ENCODE measurements at regions not wholly inside any gene's neighbourhood (a gene's known extent, or its start where the extent isn't known, plus 50 kb on each side); places are given as distances from the start of the nearest gene placed in this dataset.

DNA sequence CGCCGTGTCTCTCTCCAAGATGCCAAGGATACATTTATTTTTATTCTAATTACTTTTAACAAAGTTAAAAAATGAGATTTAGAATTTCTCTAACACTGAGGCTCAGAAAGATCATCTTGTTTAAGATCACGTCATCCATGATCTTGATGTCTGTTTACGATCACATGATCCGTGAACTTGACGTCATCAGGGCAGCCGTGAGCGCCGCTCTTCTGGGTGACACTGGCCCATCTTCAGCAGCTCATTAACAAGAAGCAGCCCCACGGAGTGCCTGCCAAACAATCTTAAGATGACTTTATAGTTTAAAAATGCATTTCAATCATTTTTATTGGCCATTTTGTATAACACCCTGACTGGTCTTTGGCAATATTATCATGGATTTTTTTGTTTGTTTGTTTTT, 291.1 kb upstream of the PRKCQ start:
- H3K27ac ChIP-seq (ENCODE audit: insufficient read depth, low read depth, low read length), result no peak overlapping the region
- no peak overlapping the region for H3K9ac ChIP-seq (replicated peaks; ENCODE audit: extremely low read depth, insufficient read depth, low read length)
- dilution Hi-C loops (cut with MboI; ENCODE audit: extremely low pct_ligation_motif_present, low sequenced_read_pairs), result no loop called here
- BruUV-seq (replicated peaks), result no TSS peak
- DNase-seq (ENCODE audit: low read depth, low spot score) (no peak), FAIRE-seq (no peak)
- no peak overlapping the region for H2AFZ ChIP-seq (ENCODE audit: low read depth, low read length)
- ChIA-PET POLR2A (no interaction called here), CTCF (no interaction called here)
- no peaks in the 10 kb centered on the region for H3K9me1 ChIP-seq (replicated peaks; ENCODE audit: control insufficient read depth, extremely low read depth, insufficient read depth, low read length)
- no peaks in the 10 kb centered on the region for H3K36me3 ChIP-seq (ENCODE audit: control insufficient read depth in 2 of 2, extremely low read depth in 1 of 2, insufficient read depth in 2 of 2, low read length in 2 of 2)
- no peaks in the 10 kb centered on the region for H3K4me1 ChIP-seq (ENCODE audit: control insufficient read depth, extremely low read depth, insufficient read depth, low read length)
- H3K79me2 ChIP-seq (ENCODE audit: control insufficient read depth, insufficient read depth, low read length), result no peaks in the 10 kb centered on the region
- intact Hi-C loops (cut with micrococcal nuclease), result no loop called here
- H3K4me3 ChIP-seq (replicated peaks in 1 of 3; ENCODE audit: insufficient read depth in 1 of 3, low read depth in 1 of 3, low read length in 3 of 3), result no peak overlapping the region
- TF ChIP-seq, protein P1, sequence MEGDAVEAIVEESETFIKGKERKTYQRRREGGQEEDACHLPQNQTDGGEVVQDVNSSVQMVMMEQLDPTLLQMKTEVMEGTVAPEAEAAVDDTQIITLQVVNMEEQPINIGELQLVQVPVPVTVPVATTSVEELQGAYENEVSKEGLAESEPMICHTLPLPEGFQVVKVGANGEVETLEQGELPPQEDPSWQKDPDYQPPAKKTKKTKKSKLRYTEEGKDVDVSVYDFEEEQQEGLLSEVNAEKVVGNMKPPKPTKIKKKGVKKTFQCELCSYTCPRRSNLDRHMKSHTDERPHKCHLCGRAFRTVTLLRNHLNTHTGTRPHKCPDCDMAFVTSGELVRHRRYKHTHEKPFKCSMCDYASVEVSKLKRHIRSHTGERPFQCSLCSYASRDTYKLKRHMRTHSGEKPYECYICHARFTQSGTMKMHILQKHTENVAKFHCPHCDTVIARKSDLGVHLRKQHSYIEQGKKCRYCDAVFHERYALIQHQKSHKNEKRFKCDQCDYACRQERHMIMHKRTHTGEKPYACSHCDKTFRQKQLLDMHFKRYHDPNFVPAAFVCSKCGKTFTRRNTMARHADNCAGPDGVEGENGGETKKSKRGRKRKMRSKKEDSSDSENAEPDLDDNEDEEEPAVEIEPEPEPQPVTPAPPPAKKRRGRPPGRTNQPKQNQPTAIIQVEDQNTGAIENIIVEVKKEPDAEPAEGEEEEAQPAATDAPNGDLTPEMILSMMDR (IDR thresholded peaks at IDR 0.05; ENCODE audit: extremely low read depth in 1 of 2, insufficient read depth in 1 of 2, low read depth in 1 of 2, low read length in 2 of 2), result no peak
- TF ChIP-seq POLR2AphosphoS5 (IDR thresholded peaks at IDR 0.05; ENCODE audit: insufficient read depth, low read depth, low read length) (no peak), FOS (IDR thresholded peaks at IDR 0.05; ENCODE audit: borderline replicate concordance, insufficient read depth, low read length) (no peak), MYC (IDR thresholded peaks at IDR 0.05; ENCODE audit: low read depth, low read length) (no peak), GATA2 (IDR thresholded peaks at IDR 0.05; ENCODE audit: insufficient read depth, insufficient read length, low read depth, low read length) (no peak), EZH2 (IDR thresholded peaks at IDR 0.05; ENCODE audit: borderline replicate concordance, low read depth, low read length, severe bottlenecking) (no peak), POLR2A (IDR thresholded peaks at IDR 0.05; ENCODE audit: low read depth, low read length) (no peak), JUN (IDR thresholded peaks at IDR 0.05; ENCODE audit: borderline replicate concordance, insufficient read depth, insufficient read length, low read depth) (no peak)
- TF ChIP-seq, protein P2, sequence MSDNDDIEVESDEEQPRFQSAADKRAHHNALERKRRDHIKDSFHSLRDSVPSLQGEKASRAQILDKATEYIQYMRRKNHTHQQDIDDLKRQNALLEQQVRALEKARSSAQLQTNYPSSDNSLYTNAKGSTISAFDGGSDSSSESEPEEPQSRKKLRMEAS (IDR thresholded peaks at IDR 0.05; ENCODE audit: insufficient read depth, insufficient read length), result no peak
- no peak overlapping the region for H3K4me2 ChIP-seq (ENCODE audit: insufficient read depth, low read length)
- H4K20me1 ChIP-seq (replicated peaks; ENCODE audit: control insufficient read depth, extremely low read depth, insufficient read depth, low read length), result no peaks in the 10 kb centered on the region
- no peaks in the 10 kb centered on the region for H3K9me3 ChIP-seq (replicated peaks; ENCODE audit: control insufficient read depth, insufficient read depth, low read length)
- no peaks in the 10 kb centered on the region for H3K27me3 ChIP-seq (ENCODE audit: control insufficient read depth in 2 of 2, insufficient read depth in 2 of 2, low read length in 2 of 2)
